Type B pancreatic cell (in vitro differentiated cells): ENCODE measurements at regions not wholly inside any gene's neighbourhood (a gene's known extent, or its start where the extent isn't known, plus 50 kb on each side); places are given as distances from the start of the nearest gene placed in this dataset.
"Not testable (repeated sequence)": the region's sequence is repeated elsewhere in the genome, so short reads cannot be mapped to it uniquely, and the experiment has no call there.

Source experiments
- DNase-seq: peaks from one replicate; pipeline ENCODE4 v3.0.0; 2021; ENCODE audit warnings: mixed read lengths; ENCODE audit not compliant: unreplicated experiment; ENCODE audit errors: extremely low spot score
- H3K27ac Mint-ChIP-seq: 2 replicates; pipeline ENCODE4 v1.8.0; 2021; ENCODE audit warnings: mild to moderate bottlenecking, mixed read lengths
- H3K27me3 Mint-ChIP-seq: 2 replicates; pipeline ENCODE4 v1.8.0; 2021; ENCODE audit warnings: mixed read lengths
- H3K36me3 Mint-ChIP-seq: 2 replicates; pipeline ENCODE4 v1.8.0; 2021; ENCODE audit warnings: mixed read lengths
- H3K4me1 Mint-ChIP-seq: one replicate; pipeline ENCODE4 v1.8.0; 2021; ENCODE audit warnings: mixed read lengths; ENCODE audit not compliant: unreplicated experiment
- H3K4me3 Mint-ChIP-seq: 2 replicates; pipeline ENCODE4 v1.8.0; 2021; ENCODE audit warnings: mild to moderate bottlenecking, mixed read lengths
- H3K9me3 Mint-ChIP-seq: 2 replicates; pipeline ENCODE4 v1.8.0; 2021; ENCODE audit warnings: mixed read lengths
- TF ChIP-seq, protein P1 (sequence below): fragments of 200-600 bp; sonication (generic); conservative IDR thresholded peaks from 2 replicates; pipeline ENCODE4 v1.5.0; 2021; ENCODE audit warnings: antibody characterized with exemption, mild to moderate bottlenecking

DNA sequence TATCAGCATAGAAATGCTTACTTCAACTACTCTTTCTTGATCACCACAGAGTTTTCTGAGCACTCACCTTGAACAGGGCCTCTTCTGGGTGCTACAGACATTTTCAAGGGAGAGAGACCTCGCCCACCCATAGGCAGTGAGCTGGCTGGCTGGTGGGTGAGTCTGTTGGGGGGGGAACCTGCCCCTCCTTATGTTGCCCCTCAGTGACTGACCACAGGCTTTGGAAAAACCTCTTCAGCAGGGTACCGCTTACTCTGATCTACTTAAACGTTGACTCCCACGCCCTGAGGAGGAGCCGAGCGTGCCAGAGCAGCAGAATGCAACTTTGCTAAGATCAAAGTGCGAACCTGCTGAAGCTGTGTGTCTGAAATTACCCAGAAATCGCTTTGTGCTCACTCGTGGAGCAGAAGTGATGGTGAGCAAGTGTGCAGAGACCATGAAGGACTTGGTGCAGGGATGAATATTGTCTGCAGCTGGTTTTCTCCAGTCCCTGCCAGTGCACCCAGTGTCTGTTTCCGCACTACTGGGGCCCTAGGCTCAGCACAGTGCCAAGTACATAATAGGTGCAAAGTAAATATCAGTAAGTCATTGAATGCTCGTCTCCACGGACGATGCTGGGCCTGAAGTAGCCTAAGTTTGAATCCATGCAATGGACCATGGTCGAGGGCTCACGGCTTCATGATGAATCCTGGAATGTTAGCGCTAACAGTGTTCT is 158.7 kb upstream of the IRF2BP2 start:
- H3K27me3 Mint-ChIP-seq = no peaks in the 10 kb centered on the region

DNA sequence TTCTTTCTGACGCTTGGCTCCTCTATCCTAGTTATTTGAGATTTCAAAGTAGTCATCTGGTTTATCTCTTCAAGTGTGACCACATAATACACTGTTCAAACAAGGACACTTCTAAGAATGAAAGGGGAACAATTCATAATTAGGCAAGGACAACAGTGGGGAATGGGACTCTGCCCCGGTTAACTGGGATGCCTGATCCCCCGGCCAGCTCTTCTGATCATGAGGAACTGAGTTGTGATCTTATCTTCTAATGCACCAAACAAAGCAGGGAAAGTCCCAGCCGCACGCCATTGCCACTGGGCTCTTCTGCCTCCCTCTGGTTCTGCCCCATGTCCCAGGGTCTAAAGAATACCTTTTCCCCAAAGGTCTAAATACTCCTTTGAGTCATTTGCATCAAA is 158.2 kb upstream of the IRF2BP2 start:
- Mint-ChIP-seq H3K4me1 (peaks cover 63% of the 10 kb centered on the region), H3K4me3 (no peak overlapping the region), H3K27ac (peak overlapping the region; percentile 75), H3K36me3 (no peaks in the 10 kb centered on the region), H3K9me3 (no peaks in the 10 kb centered on the region), H3K27me3 (no peaks in the 10 kb centered on the region)
- DNase-seq = no peak
- TF ChIP-seq, protein P1, sequence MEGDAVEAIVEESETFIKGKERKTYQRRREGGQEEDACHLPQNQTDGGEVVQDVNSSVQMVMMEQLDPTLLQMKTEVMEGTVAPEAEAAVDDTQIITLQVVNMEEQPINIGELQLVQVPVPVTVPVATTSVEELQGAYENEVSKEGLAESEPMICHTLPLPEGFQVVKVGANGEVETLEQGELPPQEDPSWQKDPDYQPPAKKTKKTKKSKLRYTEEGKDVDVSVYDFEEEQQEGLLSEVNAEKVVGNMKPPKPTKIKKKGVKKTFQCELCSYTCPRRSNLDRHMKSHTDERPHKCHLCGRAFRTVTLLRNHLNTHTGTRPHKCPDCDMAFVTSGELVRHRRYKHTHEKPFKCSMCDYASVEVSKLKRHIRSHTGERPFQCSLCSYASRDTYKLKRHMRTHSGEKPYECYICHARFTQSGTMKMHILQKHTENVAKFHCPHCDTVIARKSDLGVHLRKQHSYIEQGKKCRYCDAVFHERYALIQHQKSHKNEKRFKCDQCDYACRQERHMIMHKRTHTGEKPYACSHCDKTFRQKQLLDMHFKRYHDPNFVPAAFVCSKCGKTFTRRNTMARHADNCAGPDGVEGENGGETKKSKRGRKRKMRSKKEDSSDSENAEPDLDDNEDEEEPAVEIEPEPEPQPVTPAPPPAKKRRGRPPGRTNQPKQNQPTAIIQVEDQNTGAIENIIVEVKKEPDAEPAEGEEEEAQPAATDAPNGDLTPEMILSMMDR = no peak

More for the DNA sequence above, 158.7 kb upstream of the IRF2BP2 start:
- peak overlapping the region; percentile 75 for H3K27ac Mint-ChIP-seq
- no peak overlapping the region for H3K4me3 Mint-ChIP-seq
- no peaks in the 10 kb centered on the region for H3K36me3 Mint-ChIP-seq
- TF ChIP-seq, protein P1 = no peak
- DNase-seq = no peak
- no peaks in the 10 kb centered on the region for H3K9me3 Mint-ChIP-seq
- H3K4me1 Mint-ChIP-seq = peaks cover 62% of the 10 kb centered on the region

DNA sequence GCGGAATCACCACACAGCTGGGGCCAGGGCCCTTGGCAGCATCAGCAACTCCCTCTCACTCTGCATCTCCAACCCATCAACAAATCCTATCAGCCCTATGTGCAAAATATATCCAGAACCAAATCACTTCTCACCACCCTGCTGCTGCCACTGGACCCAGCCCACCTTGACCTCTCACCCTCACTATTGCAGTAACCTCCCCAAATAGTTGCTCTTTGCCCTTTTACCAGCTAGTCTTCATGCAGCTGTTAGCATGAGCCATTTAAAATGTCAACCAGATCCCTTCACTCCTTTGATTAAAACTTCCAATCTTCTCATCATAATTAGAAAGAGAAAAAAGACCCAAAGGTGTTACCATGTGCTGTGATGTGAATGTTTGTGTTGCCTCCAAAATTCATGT is 155.7 kb upstream of the IRF2BP2 start:
- Mint-ChIP-seq H3K4me1 (peaks cover 41% of the 10 kb centered on the region), H3K36me3 (no peaks in the 10 kb centered on the region), H3K9me3 (no peaks in the 10 kb centered on the region), H3K27ac (no peak overlapping the region), H3K27me3 (no peaks in the 10 kb centered on the region), H3K4me3 (no peak overlapping the region)
- DNase-seq = no peak
- TF ChIP-seq, protein P1 = no peak

DNA sequence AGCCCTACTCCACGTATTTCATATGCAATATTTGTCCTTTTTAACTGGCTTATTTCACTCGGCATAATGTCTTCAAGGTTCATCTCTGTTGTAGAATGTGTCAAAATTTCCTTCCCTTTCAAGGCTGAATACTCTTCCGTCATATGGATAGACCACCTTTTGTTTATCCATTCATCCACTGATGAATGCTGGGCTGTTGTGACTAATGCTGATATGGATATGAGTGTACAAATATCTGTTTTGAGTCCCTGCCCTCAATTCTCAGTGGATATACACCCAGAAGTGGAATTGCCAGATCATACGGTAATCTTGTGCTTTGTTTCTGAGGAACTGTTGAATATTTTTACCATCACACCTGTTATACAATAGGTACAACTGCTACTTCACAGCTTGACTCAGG is 155.2 kb upstream of the IRF2BP2 start:
- Mint-ChIP-seq H3K27me3 (no peaks in the 10 kb centered on the region), H3K9me3 (no peaks in the 10 kb centered on the region), H3K4me1 (peaks cover 38% of the 10 kb centered on the region), H3K4me3 (no peak overlapping the region), H3K27ac (no peak overlapping the region), H3K36me3 (no peaks in the 10 kb centered on the region)
- TF ChIP-seq, protein P1 = no peak
- DNase-seq = no peak

DNA sequence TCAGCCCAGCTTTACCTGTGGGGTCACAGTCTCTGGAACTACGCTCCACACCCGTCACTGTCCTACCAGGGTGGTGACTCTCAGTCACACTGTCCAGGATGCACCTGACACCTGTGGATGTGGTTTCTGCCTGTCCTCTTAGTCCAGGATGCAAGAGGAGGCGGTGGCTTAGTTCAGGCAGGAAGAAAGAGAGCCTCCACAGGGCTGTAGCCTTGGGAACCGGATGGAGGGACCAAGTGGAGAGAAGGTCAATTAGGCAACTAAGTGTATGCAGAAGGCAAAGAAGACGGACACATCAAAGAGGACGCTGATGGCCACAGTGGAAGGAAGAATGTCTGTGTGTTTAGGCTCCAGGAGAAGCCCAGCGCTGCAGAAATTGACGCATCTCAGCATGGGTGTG is 153.9 kb upstream of the IRF2BP2 start:
- no peak overlapping the region for H3K27ac Mint-ChIP-seq
- H3K9me3 Mint-ChIP-seq = no peaks in the 10 kb centered on the region
- no peak overlapping the region for H3K4me3 Mint-ChIP-seq
- H3K27me3 Mint-ChIP-seq = no peaks in the 10 kb centered on the region
- H3K4me1 Mint-ChIP-seq = peaks cover 32% of the 10 kb centered on the region
- TF ChIP-seq, protein P1 = no peak
- DNase-seq = no peak
- no peaks in the 10 kb centered on the region for H3K36me3 Mint-ChIP-seq

DNA sequence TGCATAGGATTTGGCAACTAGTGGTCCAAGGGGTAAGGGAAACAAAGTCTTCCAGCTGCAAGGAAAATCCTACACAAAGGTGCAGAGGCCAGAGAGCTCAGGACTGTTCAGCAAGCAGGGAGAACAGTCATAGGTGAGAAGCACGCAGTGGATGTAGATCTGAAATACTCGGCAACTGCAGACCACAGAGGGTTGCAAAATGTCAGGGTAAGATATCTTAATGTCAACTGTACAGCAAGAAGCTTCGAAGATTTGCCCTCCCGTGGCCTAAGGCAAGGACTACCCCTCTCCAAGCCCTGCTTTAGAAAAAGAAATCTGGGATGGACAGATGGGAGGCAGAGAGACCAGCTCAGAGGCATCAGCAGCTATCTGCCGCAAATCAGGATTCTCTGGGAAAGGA is 153.4 kb upstream of the IRF2BP2 start:
- H3K27me3 Mint-ChIP-seq = no peaks in the 10 kb centered on the region
- DNase-seq = no peak
- no peak overlapping the region for H3K27ac Mint-ChIP-seq
- TF ChIP-seq, protein P1 = no peak
- no peaks in the 10 kb centered on the region for H3K36me3 Mint-ChIP-seq
- H3K4me1 Mint-ChIP-seq = peaks cover 26% of the 10 kb centered on the region
- no peaks in the 10 kb centered on the region for H3K9me3 Mint-ChIP-seq
- H3K4me3 Mint-ChIP-seq = no peak overlapping the region

DNA sequence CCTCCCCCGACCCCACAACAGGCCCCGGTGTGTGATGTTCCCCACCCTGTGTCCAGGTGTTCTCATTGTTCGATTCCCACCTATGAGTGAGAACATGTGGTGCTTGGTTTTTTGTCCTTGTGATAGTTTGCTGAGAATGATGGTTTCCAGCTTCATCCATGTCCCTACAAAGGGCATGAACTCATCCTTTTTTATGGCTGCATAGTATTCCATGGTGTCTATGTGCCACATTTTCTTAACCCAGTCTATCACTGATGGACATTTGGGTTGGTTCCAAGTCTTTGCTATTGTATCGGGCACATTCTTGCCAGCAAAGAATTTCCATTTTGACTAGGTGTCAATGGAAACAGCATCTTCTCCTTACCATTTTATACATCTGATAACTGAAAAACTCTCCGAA is 152.1 kb upstream of the IRF2BP2 start:
- H3K27ac Mint-ChIP-seq = not testable (repeated sequence)

More for the DNA sequence above, 152.1 kb upstream of the IRF2BP2 start:
- not testable (repeated sequence) for H3K4me3 Mint-ChIP-seq, H3K36me3 Mint-ChIP-seq, H3K9me3 Mint-ChIP-seq, DNase-seq, H3K27me3 Mint-ChIP-seq
- peaks cover 17% of the 10 kb centered on the region for H3K4me1 Mint-ChIP-seq
